SK-N-SH (cell line): ENCODE measurements at regions not wholly inside any gene's neighbourhood (a gene's known extent, or its start where the extent isn't known, plus 50 kb on each side); places are given as distances from the start of the nearest gene placed in this dataset.
"Not testable (repeated sequence)": the region's sequence is repeated elsewhere in the genome, so short reads cannot be mapped to it uniquely, and the experiment has no call there.

Experiments
- CTCF ChIA-PET: fragments of 300-600, 350-600 bp; formaldehyde crosslinking; extraction: SDS; loops from one replicate; lab custom pipeline; 2021; lab: Yijun Ruan, JAX
- POLR2A ChIA-PET: fragments of 350-600 bp; sonication (Branson Sonifier 250); formaldehyde crosslinking; extraction: SDS; loops from one replicate; lab custom pipeline; 2020; ENCODE audit warnings: antibody characterized with exemption, inconsistent platforms; lab: Yijun Ruan, JAX
- DNase-seq: peaks from one replicate; pipeline ENCODE4 v3.0.0; 2012
- H2AFZ ChIP-seq: fragments of 200-600 bp; sonication (generic); 2 replicates; pipeline ENCODE4 v1.8.1; 2016; ENCODE audit warnings: antibody characterized with exemption, mild to moderate bottlenecking, low read depth
- H3F3A ChIP-seq: fragments of 200-600 bp; sonication (generic); replicated peaks from 2 replicates; pipeline ENCODE3; 2016; ENCODE audit warnings: antibody characterized with exemption, mild to moderate bottlenecking; ENCODE audit not compliant: insufficient read depth
- H3K27ac ChIP-seq, 2 experiments: fragments of 200-500 bp in 1 of 2; fragments of 200-600 bp in 1 of 2; sonication (Bioruptor generic) in 1 of 2; sonication (generic), shearing (Covaris generic) in 1 of 2; 2 replicates each; pipeline versions ENCODE4 v1.5.1 to v1.6.1; 2014 to 2016; ENCODE audit warnings: low read depth in 2 of 2, inconsistent platforms in 1 of 2, low read length in 1 of 2, mild to moderate bottlenecking in 1 of 2, mixed read lengths in 1 of 2
- H3K27me3 ChIP-seq: fragments of 200-600 bp; sonication (generic), shearing (Covaris generic); 2 replicates; pipeline ENCODE4 v1.6.1; 2016; ENCODE audit warnings: mixed run types; ENCODE audit not compliant: insufficient read depth
- H3K36me3 ChIP-seq, 2 experiments: fragments of 200-500 bp in 1 of 2; fragments of 200-600 bp in 1 of 2; sonication (Bioruptor generic) in 1 of 2; sonication (generic) in 1 of 2; replicated peaks in 1 of 2; 2 replicates each; pipeline versions ENCODE3 to v1.5.1; 2014 to 2016; ENCODE audit warnings: low read length in 1 of 2, mild to moderate bottlenecking in 1 of 2; ENCODE audit not compliant: insufficient read depth in 2 of 2, control insufficient read depth in 1 of 2
- H3K4me1 ChIP-seq, 2 experiments: fragments of 200-500 bp in 1 of 2; fragments of 200-600 bp in 1 of 2; sonication (Bioruptor generic) in 1 of 2; sonication (generic), shearing (Covaris generic) in 1 of 2; 2 replicates each; pipeline versions ENCODE4 v1.5.1 to v1.6.1; 2014 to 2016; ENCODE audit warnings: low read depth in 1 of 2, low read length in 1 of 2, mixed run types in 1 of 2; ENCODE audit not compliant: insufficient read depth in 2 of 2, control insufficient read depth in 1 of 2
- H3K4me2 ChIP-seq: fragments of 200-600 bp; sonication (generic), shearing (Covaris generic); 2 replicates; pipeline ENCODE4 v1.6.1; 2017; ENCODE audit warnings: mixed run types
- H3K4me3 ChIP-seq, 2 experiments: fragments of 200-500 bp in 1 of 2; fragments of 200-600 bp in 1 of 2; sonication (Bioruptor generic) in 1 of 2; sonication (generic), shearing (Covaris generic) in 1 of 2; 2 replicates each; pipeline versions ENCODE4 v1.5.1 to v1.8.1; 2014 to 2016; ENCODE audit warnings: low read depth in 2 of 2, inconsistent platforms in 1 of 2, low read length in 1 of 2, mild to moderate bottlenecking in 1 of 2, mixed read lengths in 1 of 2, moderate library complexity in 1 of 2
- H3K79me2 ChIP-seq: fragments of 200-600 bp; sonication (generic); 2 replicates; pipeline ENCODE4 v1.8.1; 2017; ENCODE audit warnings: mild to moderate bottlenecking; ENCODE audit not compliant: insufficient read depth
- H3K9ac ChIP-seq: fragments of 200-600 bp; sonication (generic); 2 replicates; pipeline ENCODE4 v1.6.1; 2017; ENCODE audit warnings: mixed run types
- H3K9me2 ChIP-seq: fragments of 200-600 bp; sonication (generic); 2 replicates; pipeline ENCODE4 v1.6.1; 2017; ENCODE audit warnings: mixed run types
- H3K9me3 ChIP-seq: fragments of 200-600 bp; sonication (generic); 2 replicates; pipeline ENCODE4 v1.6.1; 2017; ENCODE audit warnings: mixed run types, mild to moderate bottlenecking, moderate library complexity
- H4K20me1 ChIP-seq: fragments of 200-600 bp; sonication (generic); 2 replicates; pipeline ENCODE4 v1.6.1; 2017; ENCODE audit warnings: mild to moderate bottlenecking, mixed run types; ENCODE audit not compliant: insufficient read depth
- CHD2 ChIP-seq: fragments of 150-350 bp; IDR thresholded peaks from 2 replicates; pipeline ENCODE4 v1.6.1; 2018; ENCODE audit warnings: low read length; ENCODE audit not compliant: partially characterized antibody
- EP300 ChIP-seq, 2 experiments: IDR thresholded peaks; 2 replicates each; pipeline versions ENCODE4 v1.4.0 to v1.6.1; 2012; ENCODE audit warnings: borderline replicate concordance in 1 of 2, low read depth in 1 of 2, low read length in 1 of 2
- EZH2phosphoT487 ChIP-seq: fragments of 200-600 bp; sonication (generic); IDR thresholded peaks from 2 replicates; pipeline ENCODE4 v1.6.1; 2017; ENCODE audit warnings: low read depth, mixed run types, mild to moderate bottlenecking, antibody characterized with exemption, moderate library complexity, borderline replicate concordance
- FOXJ3 ChIP-seq: sonication (generic); formaldehyde crosslinking; IDR thresholded peaks from 2 replicates; pipeline ENCODE4 v1.5.1; 2020; ENCODE audit warnings: mild to moderate bottlenecking, missing genetic modification reagents
- GABPA ChIP-seq: IDR thresholded peaks from 2 replicates; pipeline ENCODE4 v1.4.0; 2012; ENCODE audit warnings: low read depth, mild to moderate bottlenecking
- MXI1 ChIP-seq: IDR thresholded peaks from 2 replicates; pipeline ENCODE4 v1.6.1; 2012; ENCODE audit warnings: mild to moderate bottlenecking, low read depth, low read length, improper control_type of control experiment
- NFIC ChIP-seq: IDR thresholded peaks from 2 replicates; pipeline ENCODE4 v1.4.0; 2012; ENCODE audit warnings: borderline replicate concordance
- POLR2AphosphoS5 ChIP-seq: IDR thresholded peaks from 2 replicates; pipeline ENCODE4 v1.6.1; 2012; ENCODE audit warnings: low read depth, low read length
- RCOR1 ChIP-seq: fragments of 150-350 bp; IDR thresholded peaks from 2 replicates; pipeline ENCODE4 v1.6.1; 2017; ENCODE audit warnings: antibody characterized with exemption, low read length
- RFX5 ChIP-seq: IDR thresholded peaks from 2 replicates; pipeline ENCODE4 v1.6.1; 2012; ENCODE audit warnings: mild to moderate bottlenecking, improper control_type of control experiment, low read length
- RXRA ChIP-seq: IDR thresholded peaks from 2 replicates; pipeline ENCODE4 v1.4.0; 2012; ENCODE audit warnings: low read depth, mild to moderate bottlenecking, borderline replicate concordance
- SMC3 ChIP-seq: IDR thresholded peaks from 2 replicates; pipeline ENCODE4 v1.6.1; 2012; ENCODE audit warnings: low read depth, low read length, improper control_type of control experiment
- TAF1 ChIP-seq: IDR thresholded peaks from 2 replicates; pipeline ENCODE4 v1.6.1; 2012; ENCODE audit warnings: low read depth, mild to moderate bottlenecking, low read length, moderate library complexity, borderline replicate concordance
- TCF12 ChIP-seq: IDR thresholded peaks from 2 replicates; pipeline ENCODE4 v1.4.0; 2012
- TEAD4 ChIP-seq: IDR thresholded peaks from 2 replicates; pipeline ENCODE4 v1.4.0; 2012; ENCODE audit warnings: mild to moderate bottlenecking, borderline replicate concordance; ENCODE audit not compliant: insufficient read depth
- YY1 ChIP-seq: IDR thresholded peaks from 2 replicates; pipeline ENCODE4 v1.4.0; 2012; ENCODE audit warnings: low read depth, mild to moderate bottlenecking
- WGBS: methylation state at CpG from one replicate; pipeline ENCODE4 v1.1.6; 2017; ENCODE audit warnings: low lambda C conversion rate; 5-methylcytosine and 5-hydroxymethylcytosine counted together
- TF ChIP-seq, protein P1 (sequence below): fragments of 150-350 bp; IDR thresholded peaks from 2 replicates; pipeline ENCODE4 v1.6.1; 2016; ENCODE audit warnings: mild to moderate bottlenecking, low read depth, low read length
- TF ChIP-seq, protein P2 (sequence below): IDR thresholded peaks from 2 replicates; pipeline ENCODE4 v1.4.0; 2012; ENCODE audit warnings: low read depth, borderline replicate concordance
- TF ChIP-seq, protein P3 (sequence below): IDR thresholded peaks from 2 replicates; pipeline ENCODE4 v1.4.0; 2012; ENCODE audit warnings: low read depth
- TF ChIP-seq, protein P4 (sequence below): IDR thresholded peaks from 2 replicates; pipeline ENCODE4 v1.4.0; 2012; ENCODE audit warnings: low read depth, borderline replicate concordance

DNA sequence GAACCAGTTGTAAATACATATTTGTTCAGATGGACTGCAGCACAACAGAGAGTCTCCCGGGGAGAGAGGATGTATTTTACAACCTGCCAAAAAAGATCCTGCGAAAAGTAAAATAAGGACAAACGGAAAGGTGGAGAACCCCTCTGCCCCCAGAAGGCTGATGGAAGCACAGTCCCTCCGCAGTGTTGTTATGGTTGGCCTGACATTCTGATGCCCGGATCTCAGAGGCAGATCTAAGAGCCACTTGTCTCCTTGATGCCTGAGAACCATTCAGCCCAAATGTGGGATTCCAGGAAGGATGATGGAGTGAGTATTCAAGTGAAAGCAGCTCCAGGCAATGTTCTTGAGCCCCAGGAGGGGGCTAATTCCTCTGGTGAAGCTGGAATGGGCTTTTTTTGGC, 458.7 kb downstream of the ZNF536 start:
- H3K4me3 ChIP-seq: no peak overlapping the region
- CTCF ChIA-PET: interaction anchor here (1.1 to 1.7 kb wide), 3 partner anchors 10 to 37 kb away, joined by 3 to 4 read pairs (median 3); no protein-coding TSS in a partner anchor
- no peaks in the 10 kb centered on the region for H3K9me3 ChIP-seq
- H3K4me2 ChIP-seq: no peak overlapping the region
- H3K4me1 ChIP-seq: no peaks in the 10 kb centered on the region
- POLR2A ChIA-PET: no interaction called here
- no peaks in the 10 kb centered on the region for H3K36me3 ChIP-seq
- H3F3A ChIP-seq: no peaks in the 10 kb centered on the region
- H3K9me2 ChIP-seq: no peaks in the 10 kb centered on the region
- no peaks in the 10 kb centered on the region for H3K27me3 ChIP-seq
- no peak overlapping the region for H3K27ac ChIP-seq
- 30% methylated on average over 5 of the region's 5 CpGs for WGBS
- DNase-seq: no peak
- no peaks in the 10 kb centered on the region for H3K79me2 ChIP-seq
- H4K20me1 ChIP-seq: no peaks in the 10 kb centered on the region
- TF ChIP-seq FOXJ3 (CRISPR knock-in tag) (no peak), EZH2phosphoT487 (no peak), EP300 (IDR thresholded peaks at IDR 0.05; ENCODE audit: borderline replicate concordance in 1 of 2, low read depth in 1 of 2, low read length in 1 of 2) (no peak), TAF1 (no peak), GABPA (no peak), TEAD4 (no peak), CHD2 (no peak), TCF12 (no peak), POLR2AphosphoS5 (no peak), MXI1 (no peak), RFX5 (no peak), RCOR1 (no peak), NFIC (no peak), RXRA (no peak), SMC3 (no peak), YY1 (no peak)
- TF ChIP-seq, protein P1, sequence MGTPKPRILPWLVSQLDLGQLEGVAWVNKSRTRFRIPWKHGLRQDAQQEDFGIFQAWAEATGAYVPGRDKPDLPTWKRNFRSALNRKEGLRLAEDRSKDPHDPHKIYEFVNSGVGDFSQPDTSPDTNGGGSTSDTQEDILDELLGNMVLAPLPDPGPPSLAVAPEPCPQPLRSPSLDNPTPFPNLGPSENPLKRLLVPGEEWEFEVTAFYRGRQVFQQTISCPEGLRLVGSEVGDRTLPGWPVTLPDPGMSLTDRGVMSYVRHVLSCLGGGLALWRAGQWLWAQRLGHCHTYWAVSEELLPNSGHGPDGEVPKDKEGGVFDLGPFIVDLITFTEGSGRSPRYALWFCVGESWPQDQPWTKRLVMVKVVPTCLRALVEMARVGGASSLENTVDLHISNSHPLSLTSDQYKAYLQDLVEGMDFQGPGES: no peak
- TF ChIP-seq, protein P2, sequence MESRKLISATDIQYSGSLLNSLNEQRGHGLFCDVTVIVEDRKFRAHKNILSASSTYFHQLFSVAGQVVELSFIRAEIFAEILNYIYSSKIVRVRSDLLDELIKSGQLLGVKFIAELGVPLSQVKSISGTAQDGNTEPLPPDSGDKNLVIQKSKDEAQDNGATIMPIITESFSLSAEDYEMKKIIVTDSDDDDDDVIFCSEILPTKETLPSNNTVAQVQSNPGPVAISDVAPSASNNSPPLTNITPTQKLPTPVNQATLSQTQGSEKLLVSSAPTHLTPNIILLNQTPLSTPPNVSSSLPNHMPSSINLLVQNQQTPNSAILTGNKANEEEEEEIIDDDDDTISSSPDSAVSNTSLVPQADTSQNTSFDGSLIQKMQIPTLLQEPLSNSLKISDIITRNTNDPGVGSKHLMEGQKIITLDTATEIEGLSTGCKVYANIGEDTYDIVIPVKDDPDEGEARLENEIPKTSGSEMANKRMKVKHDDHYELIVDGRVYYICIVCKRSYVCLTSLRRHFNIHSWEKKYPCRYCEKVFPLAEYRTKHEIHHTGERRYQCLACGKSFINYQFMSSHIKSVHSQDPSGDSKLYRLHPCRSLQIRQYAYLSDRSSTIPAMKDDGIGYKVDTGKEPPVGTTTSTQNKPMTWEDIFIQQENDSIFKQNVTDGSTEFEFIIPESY: no peak
- TF ChIP-seq, protein P3, sequence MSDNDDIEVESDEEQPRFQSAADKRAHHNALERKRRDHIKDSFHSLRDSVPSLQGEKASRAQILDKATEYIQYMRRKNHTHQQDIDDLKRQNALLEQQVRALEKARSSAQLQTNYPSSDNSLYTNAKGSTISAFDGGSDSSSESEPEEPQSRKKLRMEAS: no peak
- TF ChIP-seq, protein P4, sequence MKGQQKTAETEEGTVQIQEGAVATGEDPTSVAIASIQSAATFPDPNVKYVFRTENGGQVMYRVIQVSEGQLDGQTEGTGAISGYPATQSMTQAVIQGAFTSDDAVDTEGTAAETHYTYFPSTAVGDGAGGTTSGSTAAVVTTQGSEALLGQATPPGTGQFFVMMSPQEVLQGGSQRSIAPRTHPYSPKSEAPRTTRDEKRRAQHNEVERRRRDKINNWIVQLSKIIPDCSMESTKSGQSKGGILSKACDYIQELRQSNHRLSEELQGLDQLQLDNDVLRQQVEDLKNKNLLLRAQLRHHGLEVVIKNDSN: no peak
- no peak overlapping the region for H3K9ac ChIP-seq
- H2AFZ ChIP-seq: no peak overlapping the region

DNA sequence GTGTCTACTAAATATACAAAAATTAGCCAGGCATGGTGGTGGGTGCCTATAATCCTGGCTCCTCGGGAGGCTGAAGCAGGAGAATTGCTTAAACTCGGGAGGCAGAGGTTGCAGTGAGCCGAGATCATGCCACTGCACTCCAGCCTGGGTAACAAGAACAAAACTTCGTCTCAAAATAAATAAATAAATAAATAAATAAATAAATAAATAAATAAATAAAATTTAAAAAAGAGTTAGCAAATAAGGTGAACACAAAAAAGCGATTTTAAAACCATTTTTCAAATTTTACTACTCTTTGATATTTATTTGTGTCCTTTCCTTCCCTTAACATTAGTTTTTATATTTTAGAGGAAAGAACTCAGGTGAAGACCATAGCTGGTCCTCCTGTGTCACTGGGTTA, 453.3 kb downstream of the ZNF536 start:
- H3K4me3 ChIP-seq, H3K27ac ChIP-seq, H3F3A ChIP-seq, H3K36me3 ChIP-seq, H3K9me2 ChIP-seq, H4K20me1 ChIP-seq, POLR2A ChIA-PET, H3K9me3 ChIP-seq, H3K9ac ChIP-seq, H3K4me1 ChIP-seq, H3K4me2 ChIP-seq, H2AFZ ChIP-seq, DNase-seq, H3K79me2 ChIP-seq, H3K27me3 ChIP-seq: not testable (repeated sequence)
- CTCF ChIA-PET: interaction anchor here (0.7 kb wide), 1 partner anchor 31 kb away, joined by 3 read pairs; no protein-coding TSS in a partner anchor
- 28% methylated on average over 5 of the region's 5 CpGs for WGBS
